HG03469 (cell line): ENCODE measurements at regions not wholly inside any gene's neighbourhood (a gene's known extent, or its start where the extent isn't known, plus 50 kb on each side); places are given as distances from the start of the nearest gene placed in this dataset.
A peak's percentile ranks its signal among the peaks of the same experiment; 100 is the strongest.
"Not testable (repeated sequence)": the region's sequence is repeated elsewhere in the genome, so short reads cannot be mapped to it uniquely, and the experiment has no call there.

Experiments used
- ATAC-seq: cut with Tn5 transposase; IDR thresholded peaks from one replicate; pipeline ENCODE4 v1.9.1; 2021; ENCODE audit warnings: mild to moderate bottlenecking, moderate library complexity, moderate number of reproducible peaks; ENCODE audit not compliant: unreplicated experiment

GRCh38 chr4:179151770-179152169 is 1709.5 kb upstream of the AGA start:
- no peak for ATAC-seq

- no peak for ATAC-seq
Measured at GRCh38 chr4:179163147-179163546, 1720.9 kb upstream of the AGA start.

- no peak for ATAC-seq
Measured at GRCh38 chr4:179164267-179164999, 1722.2 kb upstream of the AGA start.

- ATAC-seq, result no peak
Measured at GRCh38 chr4:179165000-179165738, 1722.9 kb upstream of the AGA start.

- no peak for ATAC-seq
Measured at GRCh38 chr4:179165862-179166261, 1723.6 kb upstream of the AGA start.

GRCh38 chr4:179170308-179170707 is 1728.1 kb upstream of the AGA start:
- not testable (repeated sequence) for ATAC-seq

- ATAC-seq, result no peak
Measured at GRCh38 chr4:179182741-179183140, 1740.5 kb upstream of the AGA start.

GRCh38 chr4:179195887-179196286 is 1753.7 kb upstream of the AGA start:
- no peak for ATAC-seq

- ATAC-seq, result no peak
Measured at GRCh38 chr4:179196511-179196910, 1754.3 kb upstream of the AGA start.

- no peak for ATAC-seq
Measured at GRCh38 chr4:179200681-179201080, 1758.4 kb upstream of the AGA start.

GRCh38 chr4:179225594-179225993 is 1783.4 kb upstream of the AGA start:
- ATAC-seq, result no peak

GRCh38 chr4:179248821-179249220 is 1806.6 kb upstream of the AGA start:
- no peak for ATAC-seq

- ATAC-seq, result no peak
Measured at GRCh38 chr4:179268791-179269190, 1826.6 kb upstream of the AGA start.

- ATAC-seq, result no peak
Measured at GRCh38 chr4:179272282-179272681, 1830.0 kb upstream of the AGA start.

GRCh38 chr4:179278647-179279046 is 1836.4 kb upstream of the AGA start:
- no peak for ATAC-seq

GRCh38 chr4:179285696-179286095 is 1843.5 kb upstream of the AGA start:
- ATAC-seq, result no peak

- no peak for ATAC-seq
Measured at GRCh38 chr4:179291657-179292056, 1849.4 kb upstream of the AGA start.

GRCh38 chr4:179292468-179292867 is 1850.2 kb upstream of the AGA start:
- no peak for ATAC-seq

- peak; percentile 90 for ATAC-seq
Measured at GRCh38 chr4:179307297-179308136, 1865.3 kb upstream of the AGA start.

- no peak for ATAC-seq
Measured at GRCh38 chr4:179313823-179314222, 1871.6 kb upstream of the AGA start.

GRCh38 chr4:179325181-179325580 is 1882.9 kb upstream of the AGA start:
- no peak for ATAC-seq
